Non-pigmented ciliary epithelial cell (primary cell): ENCODE measurements at regions not wholly inside any gene's neighbourhood (a gene's known extent, or its start where the extent isn't known, plus 50 kb on each side); places are given as distances from the start of the nearest gene placed in this dataset.

ENCODE experiments used
- DNase-seq: peaks from one replicate; pipeline ENCODE4 v3.0.0-alpha.2; 2010; ENCODE audit warnings: low read depth

GRCh38 chr2:16018277-16019059 is 78.1 kb downstream of the MYCN start:
- no peak for DNase-seq

GRCh38 chr2:16016282-16016681 is 75.9 kb downstream of the MYCN start:
- no peak for DNase-seq

- DNase-seq: no peak
These were observed 75.5 kb downstream of the MYCN start for GRCh38 chr2:16015903-16016265.

- no peak for DNase-seq
These were observed 75.0 kb downstream of the MYCN start for GRCh38 chr2:16015210-16015902.

GRCh38 chr2:16014802-16015201 is 74.5 kb downstream of the MYCN start:
- DNase-seq: no peak

GRCh38 chr2:16014041-16014787 is 73.9 kb downstream of the MYCN start:
- DNase-seq: no peak

- no peak for DNase-seq
These were observed 73.1 kb downstream of the MYCN start for GRCh38 chr2:16013359-16013911.

GRCh38 chr2:16012626-16013358 is 72.4 kb downstream of the MYCN start:
- DNase-seq: no peak

GRCh38 chr2:16012029-16012596 is 71.8 kb downstream of the MYCN start:
- no peak for DNase-seq

GRCh38 chr2:16011621-16011960 is 71.2 kb downstream of the MYCN start:
- no peak for DNase-seq

- DNase-seq: no peak
These were observed 70.7 kb downstream of the MYCN start for GRCh38 chr2:16010951-16011620.

GRCh38 chr2:16010011-16010410 is 69.7 kb downstream of the MYCN start:
- DNase-seq: no peak

- no peak for DNase-seq
These were observed 69.2 kb downstream of the MYCN start for GRCh38 chr2:16009560-16009959.

GRCh38 chr2:16008856-16009255 is 68.5 kb downstream of the MYCN start:
- DNase-seq: no peak

- DNase-seq: no peak
These were observed 68.0 kb downstream of the MYCN start for GRCh38 chr2:16008331-16008850.

GRCh38 chr2:16007167-16007934 is 67.0 kb downstream of the MYCN start:
- no peak for DNase-seq

GRCh38 chr2:16006537-16007166 is 66.3 kb downstream of the MYCN start:
- DNase-seq: no peak

- no peak for DNase-seq
These were observed 65.6 kb downstream of the MYCN start for GRCh38 chr2:16005816-16006536.

- DNase-seq: no peak
These were observed 65.0 kb downstream of the MYCN start for GRCh38 chr2:16005389-16005788.
